ENCODE measurements at regions not wholly inside any gene's neighbourhood (a gene's known extent, or its start where the extent isn't known, plus 50 kb on each side); places are given as distances from the start of the nearest gene placed in this dataset.
A peak's percentile ranks its signal among the peaks of the same experiment; 100 is the strongest.

- no peaks in the 10 kb centered on the region for H3K4me1 ChIP-seq (ENCODE audit: insufficient read depth, poor library complexity, severe bottlenecking)
- H3K27ac ChIP-seq (ENCODE audit: poor library complexity, severe bottlenecking) = no peak overlapping the region
- peaks cover 18% of the 10 kb centered on the region for H3K27me3 ChIP-seq (ENCODE audit: insufficient read depth, poor library complexity, severe bottlenecking)
- no peaks in the 10 kb centered on the region for H3K36me3 ChIP-seq (ENCODE audit: low read depth)
- no peaks in the 10 kb centered on the region for H3K9me3 ChIP-seq (ENCODE audit: severe bottlenecking)
- ATAC-seq (ENCODE audit: low read depth) = no peak
- H3K4me3 ChIP-seq (ENCODE audit: severe bottlenecking) = no peak overlapping the region
- TF ChIP-seq CTCF (IDR thresholded peaks at IDR 0.05; ENCODE audit: poor library complexity, severe bottlenecking) = no peak
- peak; percentile 28 for DNase-seq (ENCODE audit: low spot score)
Observed at GRCh38 chr7:155974186-155974897, 162.1 kb upstream of the SHH start.

DNA sequence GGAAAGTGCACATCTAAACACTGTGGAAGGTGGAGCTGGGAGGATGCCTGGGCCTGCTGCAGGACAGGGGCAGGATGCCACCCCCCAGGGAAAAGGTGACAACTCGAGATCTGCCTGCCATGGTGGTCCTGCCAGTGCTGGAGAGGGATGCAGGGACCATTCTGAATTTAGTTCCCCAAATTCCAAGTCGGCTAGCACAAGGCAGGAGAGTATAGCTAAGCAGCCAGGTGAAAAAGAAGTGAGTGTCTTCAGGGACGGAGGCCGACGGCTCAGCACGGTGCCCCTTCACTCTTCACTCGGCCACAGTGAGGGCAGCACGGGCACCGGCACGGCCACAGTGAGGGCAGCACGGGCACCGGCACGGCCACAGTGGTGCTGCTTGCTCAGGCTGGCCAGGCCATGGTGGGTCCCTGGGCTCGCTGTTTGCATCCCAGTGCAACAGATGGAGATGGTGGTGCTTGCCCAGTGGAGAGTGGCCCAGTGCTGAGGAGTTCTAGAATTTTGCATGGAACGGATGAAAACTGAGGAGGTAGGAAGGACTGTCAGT is 161.3 kb upstream of the SHH start:
- ATAC-seq (ENCODE audit: low read depth) (no peak), DNase-seq (ENCODE audit: low spot score) (peak; percentile 47)
- Histone ChIP-seq H3K27me3 (ENCODE audit: insufficient read depth, poor library complexity, severe bottlenecking) (peaks cover 10% of the 10 kb centered on the region), H3K4me3 (ENCODE audit: severe bottlenecking) (no peak overlapping the region), H3K36me3 (ENCODE audit: low read depth) (no peaks in the 10 kb centered on the region), H3K27ac (ENCODE audit: poor library complexity, severe bottlenecking) (no peak overlapping the region), H3K4me1 (ENCODE audit: insufficient read depth, poor library complexity, severe bottlenecking) (no peaks in the 10 kb centered on the region), H3K9me3 (ENCODE audit: severe bottlenecking) (no peaks in the 10 kb centered on the region)
- TF ChIP-seq CTCF (IDR thresholded peaks at IDR 0.05; ENCODE audit: poor library complexity, severe bottlenecking) = no peak

- H3K27ac ChIP-seq (ENCODE audit: poor library complexity, severe bottlenecking) = no peak overlapping the region
- H3K36me3 ChIP-seq (ENCODE audit: low read depth) = no peaks in the 10 kb centered on the region
- peak; percentile 16 for DNase-seq (ENCODE audit: low spot score)
- no peak overlapping the region for H3K4me3 ChIP-seq (ENCODE audit: severe bottlenecking)
- TF ChIP-seq CTCF (IDR thresholded peaks at IDR 0.05; ENCODE audit: poor library complexity, severe bottlenecking) = no peak
- no peaks in the 10 kb centered on the region for H3K9me3 ChIP-seq (ENCODE audit: severe bottlenecking)
- no peak for ATAC-seq (ENCODE audit: low read depth)
- peaks cover 5% of the 10 kb centered on the region for H3K27me3 ChIP-seq (ENCODE audit: insufficient read depth, poor library complexity, severe bottlenecking)
- H3K4me1 ChIP-seq (ENCODE audit: insufficient read depth, poor library complexity, severe bottlenecking) = no peaks in the 10 kb centered on the region
Observed at GRCh38 chr7:155972651-155973390, 160.6 kb upstream of the SHH start.

GRCh38 chr7:155972247-155972646 is 160.0 kb upstream of the SHH start:
- no peak for TF ChIP-seq CTCF (IDR thresholded peaks at IDR 0.05; ENCODE audit: poor library complexity, severe bottlenecking)
- Histone ChIP-seq H3K27me3 (ENCODE audit: insufficient read depth, poor library complexity, severe bottlenecking) (peaks cover 3% of the 10 kb centered on the region), H3K36me3 (ENCODE audit: low read depth) (no peaks in the 10 kb centered on the region), H3K4me1 (ENCODE audit: insufficient read depth, poor library complexity, severe bottlenecking) (no peaks in the 10 kb centered on the region), H3K9me3 (ENCODE audit: severe bottlenecking) (no peaks in the 10 kb centered on the region), H3K4me3 (ENCODE audit: severe bottlenecking) (no peak overlapping the region), H3K27ac (ENCODE audit: poor library complexity, severe bottlenecking) (no peak overlapping the region)
- ATAC-seq (ENCODE audit: low read depth) (0 out of 3 replicates have a peak, but pooled peaks have one; percentile 55), DNase-seq (ENCODE audit: low spot score) (peak; percentile 29)

Measured in RWPE2 (cell line).